ENCODE measurements at regions not wholly inside any gene's neighbourhood (a gene's known extent, or its start where the extent isn't known, plus 50 kb on each side); places are given as distances from the start of the nearest gene placed in this dataset.

- Mint-ChIP-seq H3K4me1 (no peaks in the 10 kb centered on the region), H3K4me3 (no peak overlapping the region), H3K27me3 (no peaks in the 10 kb centered on the region), H3K27ac (no peak overlapping the region), H3K9me3 (ENCODE audit: insufficient read depth) (no peaks in the 10 kb centered on the region)
- H4K20me1 ChIP-seq (ENCODE audit: control insufficient read depth, insufficient read depth, low read length, poor library complexity, severe bottlenecking) = no peaks in the 10 kb centered on the region
- intact Hi-C loops (cut with micrococcal nuclease) = no loop called here
- no peak overlapping the region for H3K27ac ChIP-seq (ENCODE audit: low read length in 2 of 2)
- no peaks in the 10 kb centered on the region for H3K4me1 ChIP-seq (ENCODE audit: control insufficient read depth in 2 of 2, insufficient read depth in 2 of 2, low read length in 2 of 2)
- DNase-seq (no peak), ATAC-seq (ENCODE audit: low read depth) (no peak)
- ChIA-PET POLR2A (no interaction called here), CTCF (no interaction called here)
- H2AFZ ChIP-seq (ENCODE audit: insufficient read depth, low read depth, low read length, poor library complexity, severe bottlenecking) = no peak overlapping the region
- H3K79me2 ChIP-seq (ENCODE audit: control insufficient read depth, insufficient read depth, low read length) = no peaks in the 10 kb centered on the region
- no peak for TF ChIP-seq CTCF (IDR thresholded peaks at IDR 0.05)
- TF ChIP-seq EZH2 (IDR thresholded peaks at IDR 0.05; ENCODE audit: borderline replicate concordance, insufficient read depth, low read depth, low read length, poor library complexity, severe bottlenecking) = no peak
- no peak overlapping the region for H3K9ac ChIP-seq (ENCODE audit: low read length)
- H3K4me3 ChIP-seq (ENCODE audit: control extremely low read depth in 1 of 5, extremely low read depth in 1 of 5, insufficient read depth in 1 of 5, low read depth in 2 of 5, low read length in 4 of 5) = no peak overlapping the region
- no peak overlapping the region for H3K4me2 ChIP-seq (replicated peaks; ENCODE audit: low read depth, low read length, poor library complexity, severe bottlenecking)
- peaks cover 0 to 4% (median 3%) of the 10 kb centered on the region in 3 donors for H3K9me3 ChIP-seq (ENCODE audit: control extremely low read depth in 1 of 3, control insufficient read depth in 2 of 3, insufficient read depth in 1 of 3, low read length in 2 of 3)
- no peaks in the 10 kb centered on the region for H3K27me3 ChIP-seq (replicated peaks in 1 of 4; ENCODE audit: control extremely low read depth in 1 of 4, control insufficient read depth in 3 of 4, insufficient read depth in 4 of 4, low read length in 3 of 4)
- no CpG with 5 or more reads among the region's 3 CpGs for WGBS (ENCODE audit: insufficient coverage)
- no peaks in the 10 kb centered on the region for H3K36me3 ChIP-seq (replicated peaks in 1 of 2; ENCODE audit: control extremely low read depth in 1 of 2, control insufficient read depth in 1 of 2, extremely low read depth in 1 of 2, insufficient read depth in 2 of 2, low read length in 1 of 2)
Measured at GRCh38 chr13:55394470-55394869, 1746.2 kb upstream of the PRR20A start.

DNA sequence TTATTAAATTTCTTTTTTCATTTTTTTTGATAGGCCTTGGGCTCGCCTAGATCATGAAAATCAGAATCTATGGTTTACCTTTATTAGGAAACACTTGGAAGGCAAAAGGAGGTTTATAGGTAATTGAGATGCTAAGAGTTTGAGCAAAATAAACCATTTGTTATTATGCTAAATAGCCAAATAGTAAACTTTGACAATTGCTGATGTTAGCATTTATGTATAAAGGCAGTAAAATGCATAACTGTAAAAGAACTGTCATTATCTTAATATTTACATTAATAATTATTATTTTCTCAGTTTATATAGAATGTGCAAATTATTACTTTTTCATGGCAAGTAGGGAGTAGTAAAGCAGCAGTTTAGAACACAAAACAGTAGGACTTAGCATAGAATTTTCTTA lies 1737.8 kb upstream of the PRR20A start:
- Histone ChIP-seq H3K79me2 (ENCODE audit: control insufficient read depth, insufficient read depth, low read length) (no peaks in the 10 kb centered on the region), H3K27me3 (replicated peaks in 1 of 4; ENCODE audit: control extremely low read depth in 1 of 4, control insufficient read depth in 3 of 4, insufficient read depth in 4 of 4, low read length in 3 of 4) (no peaks in the 10 kb centered on the region), H3K9ac (ENCODE audit: low read length) (no peak overlapping the region), H3K27ac (ENCODE audit: low read length in 2 of 2) (no peak overlapping the region), H3K36me3 (replicated peaks in 1 of 2; ENCODE audit: control extremely low read depth in 1 of 2, control insufficient read depth in 1 of 2, extremely low read depth in 1 of 2, insufficient read depth in 2 of 2, low read length in 1 of 2) (no peaks in the 10 kb centered on the region), H3K4me2 (replicated peaks; ENCODE audit: low read depth, low read length, poor library complexity, severe bottlenecking) (no peak overlapping the region), H3K9me3 (ENCODE audit: control extremely low read depth in 1 of 3, control insufficient read depth in 2 of 3, insufficient read depth in 1 of 3, low read length in 2 of 3) (no peaks in the 10 kb centered on the region), H4K20me1 (ENCODE audit: control insufficient read depth, insufficient read depth, low read length, poor library complexity, severe bottlenecking) (no peaks in the 10 kb centered on the region), H3K4me3 (ENCODE audit: control extremely low read depth in 1 of 5, extremely low read depth in 1 of 5, insufficient read depth in 1 of 5, low read depth in 2 of 5, low read length in 4 of 5) (no peak overlapping the region), H3K4me1 (ENCODE audit: control insufficient read depth in 2 of 2, insufficient read depth in 2 of 2, low read length in 2 of 2) (no peaks in the 10 kb centered on the region), H2AFZ (ENCODE audit: insufficient read depth, low read depth, low read length, poor library complexity, severe bottlenecking) (no peak overlapping the region)
- Mint-ChIP-seq H3K9me3 (ENCODE audit: insufficient read depth) (peaks cover 3% of the 10 kb centered on the region), H3K27ac (no peak overlapping the region), H3K4me1 (no peaks in the 10 kb centered on the region), H3K4me3 (no peak overlapping the region), H3K27me3 (no peaks in the 10 kb centered on the region)
- ChIA-PET POLR2A (no interaction called here), CTCF (no interaction called here)
- intact Hi-C loops (cut with micrococcal nuclease) = no loop called here
- TF ChIP-seq CTCF (IDR thresholded peaks at IDR 0.05) (no peak), EZH2 (IDR thresholded peaks at IDR 0.05; ENCODE audit: borderline replicate concordance, insufficient read depth, low read depth, low read length, poor library complexity, severe bottlenecking) (no peak)
- ATAC-seq (ENCODE audit: low read depth) (no peak), DNase-seq (no peak)
- no CpG with 5 or more reads among the region's 1 CpG for WGBS (ENCODE audit: insufficient coverage)

Measured in B cell (primary cell).